Rectal smooth muscle tissue (tissue), 1 donor: ENCODE measurements at regions not wholly inside any gene's neighbourhood (a gene's known extent, or its start where the extent isn't known, plus 50 kb on each side); places are given as distances from the start of the nearest gene placed in this dataset.

ENCODE experiments used
- H3K27ac ChIP-seq: one replicate; pipeline ENCODE4 v1.7.0; 2013; ENCODE audit warnings: low read depth, low read length, inconsistent platforms
- H3K27me3 ChIP-seq: one replicate; pipeline ENCODE4 v1.7.0; 2013; ENCODE audit warnings: low read length; ENCODE audit not compliant: control insufficient read depth, insufficient read depth
- H3K36me3 ChIP-seq: one replicate; pipeline ENCODE4 v1.7.0; 2013; ENCODE audit warnings: low read length; ENCODE audit not compliant: control insufficient read depth, insufficient read depth
- H3K4me1 ChIP-seq: one replicate; pipeline ENCODE4 v1.7.0; 2013; ENCODE audit warnings: low read length; ENCODE audit not compliant: control insufficient read depth, insufficient read depth
- H3K4me3 ChIP-seq: one replicate; pipeline ENCODE4 v1.7.0; 2013; ENCODE audit warnings: low read length
- H3K9ac ChIP-seq: one replicate; pipeline ENCODE4 v1.7.0; 2013; ENCODE audit warnings: low read length

- H3K27ac ChIP-seq: no peak overlapping the region
- H3K9ac ChIP-seq: no peak overlapping the region
- no peaks in the 10 kb centered on the region for H3K4me1 ChIP-seq
- H3K4me3 ChIP-seq: no peak overlapping the region
- H3K36me3 ChIP-seq: no peaks in the 10 kb centered on the region
- no peaks in the 10 kb centered on the region for H3K27me3 ChIP-seq
Measured at GRCh38 chr21:28148400-28149064, 844.1 kb downstream of the LTN1 start.

GRCh38 chr21:28144653-28145052 is 848.0 kb downstream of the LTN1 start:
- Histone ChIP-seq H3K36me3 (no peaks in the 10 kb centered on the region), H3K27me3 (no peaks in the 10 kb centered on the region), H3K9ac (no peak overlapping the region), H3K4me1 (no peaks in the 10 kb centered on the region), H3K4me3 (no peak overlapping the region), H3K27ac (no peak overlapping the region)

GRCh38 chr21:28144089-28144488 is 848.6 kb downstream of the LTN1 start:
- Histone ChIP-seq H3K27ac (no peak overlapping the region), H3K27me3 (no peaks in the 10 kb centered on the region), H3K9ac (no peak overlapping the region), H3K4me1 (no peaks in the 10 kb centered on the region), H3K36me3 (no peaks in the 10 kb centered on the region), H3K4me3 (no peak overlapping the region)

GRCh38 chr21:28142697-28143096 is 850.0 kb downstream of the LTN1 start:
- Histone ChIP-seq H3K27me3 (no peaks in the 10 kb centered on the region), H3K4me3 (no peak overlapping the region), H3K27ac (no peak overlapping the region), H3K36me3 (no peaks in the 10 kb centered on the region), H3K4me1 (no peaks in the 10 kb centered on the region), H3K9ac (no peak overlapping the region)

- no peak overlapping the region for H3K27ac ChIP-seq
- H3K4me3 ChIP-seq: no peak overlapping the region
- H3K4me1 ChIP-seq: no peaks in the 10 kb centered on the region
- no peaks in the 10 kb centered on the region for H3K27me3 ChIP-seq
- H3K36me3 ChIP-seq: no peaks in the 10 kb centered on the region
- H3K9ac ChIP-seq: no peak overlapping the region
Measured at GRCh38 chr21:28138272-28138671, 854.4 kb downstream of the LTN1 start.

- no peaks in the 10 kb centered on the region for H3K27me3 ChIP-seq
- no peaks in the 10 kb centered on the region for H3K4me1 ChIP-seq
- H3K27ac ChIP-seq: no peak overlapping the region
- no peaks in the 10 kb centered on the region for H3K36me3 ChIP-seq
- H3K9ac ChIP-seq: no peak overlapping the region
- no peak overlapping the region for H3K4me3 ChIP-seq
Measured at GRCh38 chr21:28136656-28137255, 855.9 kb downstream of the LTN1 start.

- Histone ChIP-seq H3K4me1 (no peaks in the 10 kb centered on the region), H3K36me3 (no peaks in the 10 kb centered on the region), H3K9ac (no peak overlapping the region), H3K27ac (no peak overlapping the region), H3K4me3 (no peak overlapping the region), H3K27me3 (no peaks in the 10 kb centered on the region)
Measured at GRCh38 chr21:28135646-28136045, 857.0 kb downstream of the LTN1 start.

- H3K27me3 ChIP-seq: no peaks in the 10 kb centered on the region
- no peaks in the 10 kb centered on the region for H3K36me3 ChIP-seq
- H3K4me1 ChIP-seq: no peaks in the 10 kb centered on the region
- H3K4me3 ChIP-seq: no peak overlapping the region
- H3K27ac ChIP-seq: no peak overlapping the region
- no peak overlapping the region for H3K9ac ChIP-seq
Measured at GRCh38 chr21:28133116-28133515, 859.6 kb downstream of the LTN1 start.

GRCh38 chr21:28132713-28133112 is 860.0 kb downstream of the LTN1 start:
- no peak overlapping the region for H3K9ac ChIP-seq
- no peaks in the 10 kb centered on the region for H3K4me1 ChIP-seq
- no peak overlapping the region for H3K27ac ChIP-seq
- H3K36me3 ChIP-seq: no peaks in the 10 kb centered on the region
- no peaks in the 10 kb centered on the region for H3K27me3 ChIP-seq
- no peak overlapping the region for H3K4me3 ChIP-seq

- Histone ChIP-seq H3K27me3 (no peaks in the 10 kb centered on the region), H3K36me3 (no peaks in the 10 kb centered on the region), H3K27ac (no peak overlapping the region), H3K4me3 (no peak overlapping the region), H3K4me1 (no peaks in the 10 kb centered on the region), H3K9ac (no peak overlapping the region)
Measured at GRCh38 chr21:28127175-28127785, 865.4 kb downstream of the LTN1 start.

GRCh38 chr21:28126521-28127174 is 866.0 kb downstream of the LTN1 start:
- Histone ChIP-seq H3K27ac (no peak overlapping the region), H3K4me3 (no peak overlapping the region), H3K27me3 (no peaks in the 10 kb centered on the region), H3K36me3 (no peaks in the 10 kb centered on the region), H3K4me1 (no peaks in the 10 kb centered on the region), H3K9ac (no peak overlapping the region)

- H3K27ac ChIP-seq: no peak overlapping the region
- H3K4me1 ChIP-seq: no peaks in the 10 kb centered on the region
- H3K36me3 ChIP-seq: no peaks in the 10 kb centered on the region
- H3K4me3 ChIP-seq: no peak overlapping the region
- H3K27me3 ChIP-seq: no peaks in the 10 kb centered on the region
- no peak overlapping the region for H3K9ac ChIP-seq
Measured at GRCh38 chr21:28124541-28124940, 868.1 kb downstream of the LTN1 start.
